ENCODE measurements at regions not wholly inside any gene's neighbourhood (a gene's known extent, or its start where the extent isn't known, plus 50 kb on each side); places are given as distances from the start of the nearest gene placed in this dataset.

GRCh38 chr2:103960129-103960513 lies 893.8 kb upstream of the POU3F3 start (continued):
- TF ChIP-seq, protein P1, sequence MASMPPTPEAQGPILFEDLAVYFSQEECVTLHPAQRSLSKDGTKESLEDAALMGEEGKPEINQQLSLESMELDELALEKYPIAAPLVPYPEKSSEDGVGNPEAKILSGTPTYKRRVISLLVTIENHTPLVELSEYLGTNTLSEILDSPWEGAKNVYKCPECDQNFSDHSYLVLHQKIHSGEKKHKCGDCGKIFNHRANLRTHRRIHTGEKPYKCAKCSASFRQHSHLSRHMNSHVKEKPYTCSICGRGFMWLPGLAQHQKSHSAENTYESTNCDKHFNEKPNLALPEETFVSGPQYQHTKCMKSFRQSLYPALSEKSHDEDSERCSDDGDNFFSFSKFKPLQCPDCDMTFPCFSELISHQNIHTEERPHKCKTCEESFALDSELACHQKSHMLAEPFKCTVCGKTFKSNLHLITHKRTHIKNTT (CRISPR knock-in tag; IDR thresholded peaks at IDR 0.05), result no peak
- TF ChIP-seq ZNF569 (CRISPR knock-in tag; IDR thresholded peaks at IDR 0.05; ENCODE audit: borderline replicate concordance) (no peak), ZNF773 (CRISPR knock-in tag; IDR thresholded peaks at IDR 0.05; ENCODE audit: borderline replicate concordance) (no peak), ZNF235 (CRISPR knock-in tag; IDR thresholded peaks at IDR 0.05; ENCODE audit: borderline replicate concordance) (no peak), FIP1L1 (IDR thresholded peaks at IDR 0.05; ENCODE audit: borderline replicate concordance, insufficient read depth, low read depth, low read length) (no peak), SALL2 (CRISPR knock-in tag; IDR thresholded peaks at IDR 0.05) (no peak), SRSF4 (IDR thresholded peaks at IDR 0.05; ENCODE audit: low read depth, low read length, poor library complexity, severe bottlenecking) (no peak), RBAK (CRISPR knock-in tag; IDR thresholded peaks at IDR 0.05) (no peak), KDM6A (CRISPR knock-in tag; IDR thresholded peaks at IDR 0.05; ENCODE audit: low read depth) (no peak)
- TF ChIP-seq, protein P2, sequence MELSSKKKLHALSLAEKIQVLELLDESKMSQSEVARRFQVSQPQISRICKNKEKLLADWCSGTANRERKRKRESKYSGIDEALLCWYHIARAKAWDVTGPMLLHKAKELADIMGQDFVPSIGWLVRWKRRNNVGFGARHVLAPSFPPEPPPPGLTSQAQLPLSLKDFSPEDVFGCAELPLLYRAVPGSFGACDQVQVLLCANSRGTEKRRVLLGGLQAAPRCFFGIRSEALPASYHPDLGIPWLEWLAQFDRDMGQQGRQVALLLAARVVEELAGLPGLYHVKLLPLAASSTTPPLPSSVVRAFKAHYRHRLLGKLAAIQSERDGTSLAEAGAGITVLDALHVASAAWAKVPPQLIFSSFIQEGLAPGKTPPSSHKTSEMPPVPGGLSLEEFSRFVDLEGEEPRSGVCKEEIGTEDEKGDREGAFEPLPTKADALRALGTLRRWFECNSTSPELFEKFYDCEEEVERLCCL (CRISPR knock-in tag; IDR thresholded peaks at IDR 0.05; ENCODE audit: borderline replicate concordance), result no peak

- Histone ChIP-seq H3K27ac (ENCODE audit: extremely low read length, insufficient read depth, low read length) (no peak overlapping the region), H3K4me3 (replicated peaks in 1 of 3; ENCODE audit: insufficient read depth in 1 of 3, low read depth in 2 of 3, low read length in 3 of 3) (no peak overlapping the region), H3K4me2 (ENCODE audit: low read depth, low read length) (no peak overlapping the region), H3K79me2 (ENCODE audit: insufficient read depth, low read length) (no peaks in the 10 kb centered on the region), H2AFZ (ENCODE audit: low read length) (no peak overlapping the region), H3K4me1 (ENCODE audit: insufficient read depth, low read length) (no peaks in the 10 kb centered on the region), H3K9ac (ENCODE audit: insufficient read depth, low read depth, low read length) (no peak overlapping the region), H3K9me3 (ENCODE audit: low read length) (no peaks in the 10 kb centered on the region), H3K27me3 (ENCODE audit: control insufficient read depth in 1 of 2, insufficient read depth in 2 of 2, low read length in 2 of 2) (no peaks in the 10 kb centered on the region; a peak in 1 of 5 replicates), H3K36me3 (replicated peaks in 1 of 2; ENCODE audit: control insufficient read depth in 1 of 2, insufficient read depth in 2 of 2, low read length in 2 of 2) (no peaks in the 10 kb centered on the region), H4K20me1 (ENCODE audit: insufficient read depth, low read length) (no peaks in the 10 kb centered on the region)
- CTCF ChIA-PET (ENCODE audit: low intra/inter-chr PET ratio, low total read pairs), result no interaction called here
- ATAC-seq, result no peak
- no peak for DNase-seq (ENCODE audit: low spot score)
- 7% methylated on average over 6 of the region's 6 CpGs for WGBS (ENCODE audit: low lambda C conversion rate)
- no peak for FAIRE-seq
- TF ChIP-seq ZSCAN30 (CRISPR knock-in tag; IDR thresholded peaks at IDR 0.05) (no peak), SMARCC2 (IDR thresholded peaks at IDR 0.05) (no peak), DPF2 (CRISPR knock-in tag; IDR thresholded peaks at IDR 0.05; ENCODE audit: borderline replicate concordance, low read depth) (no peak)
- intact Hi-C loops (cut with micrococcal nuclease; ENCODE audit: unreplicated experiment), result no loop called here
- POLR2A ChIA-PET, result no interaction called here
- BruUV-seq (replicated peaks), result no TSS peak
- in situ Hi-C loops (cut with HindIII; ENCODE audit: extremely low pct_ligation_motif_present, low pct_unique_long_range_greater_than_20kb), result no loop called here
Observed at GRCh38 chr2:103960951-103961350, 893.0 kb upstream of the POU3F3 start.

Measured in HepG2 (cell line).